HG03139 (cell line): ENCODE measurements at regions not wholly inside any gene's neighbourhood (a gene's known extent, or its start where the extent isn't known, plus 50 kb on each side); places are given as distances from the start of the nearest gene placed in this dataset.
"Not testable (repeated sequence)": the region's sequence is repeated elsewhere in the genome, so short reads cannot be mapped to it uniquely, and the experiment has no call there.

ENCODE experiments used
- ATAC-seq: cut with Tn5 transposase; IDR thresholded peaks from one replicate; pipeline ENCODE4 v1.9.1; 2021; ENCODE audit not compliant: unreplicated experiment

DNA sequence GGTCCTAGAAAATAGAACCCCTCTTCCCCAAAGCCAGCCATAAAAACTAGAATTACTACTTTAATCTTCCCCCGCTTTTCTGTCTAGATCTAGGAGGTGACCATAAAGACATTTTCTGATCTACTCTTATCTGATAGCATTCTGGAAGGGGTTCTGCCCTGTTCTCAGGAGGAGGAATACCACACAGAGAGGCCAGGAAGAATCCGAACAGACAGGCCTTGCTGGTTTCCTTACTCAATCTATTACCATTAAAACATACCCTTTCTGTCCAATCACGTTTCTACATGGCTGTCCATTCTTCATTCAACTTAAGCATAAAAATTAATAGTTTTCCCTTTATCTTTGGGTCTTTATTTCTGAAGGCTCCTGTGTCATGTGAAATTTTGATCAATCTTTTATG, 198.7 kb downstream of the GPAT3 start:
- no peak for ATAC-seq

DNA sequence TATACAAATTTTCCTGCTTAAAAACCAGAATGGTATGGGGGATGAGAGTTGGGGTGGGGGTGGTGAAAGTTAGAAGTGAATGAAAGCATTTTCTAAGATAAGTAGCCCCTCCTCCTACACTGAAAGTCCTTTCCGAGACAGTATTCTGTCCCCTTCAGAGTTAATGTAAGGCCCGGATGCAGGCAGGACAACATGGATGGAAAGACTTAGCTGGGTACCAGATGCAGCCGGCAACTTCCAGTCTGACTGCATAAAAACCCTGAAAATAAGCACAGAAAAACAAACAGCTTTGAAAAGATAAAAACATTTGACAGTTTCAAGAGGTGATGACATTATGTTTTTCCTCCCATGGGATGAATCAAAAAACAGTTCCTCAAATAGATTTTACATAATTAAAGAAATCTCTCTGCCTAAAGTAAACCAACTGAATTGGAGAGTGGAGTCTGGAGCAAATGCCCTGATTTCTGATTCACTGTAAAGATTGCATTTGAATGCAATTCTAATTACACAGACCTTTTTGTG, 196.3 kb downstream of the GPAT3 start:
- no peak for ATAC-seq

DNA sequence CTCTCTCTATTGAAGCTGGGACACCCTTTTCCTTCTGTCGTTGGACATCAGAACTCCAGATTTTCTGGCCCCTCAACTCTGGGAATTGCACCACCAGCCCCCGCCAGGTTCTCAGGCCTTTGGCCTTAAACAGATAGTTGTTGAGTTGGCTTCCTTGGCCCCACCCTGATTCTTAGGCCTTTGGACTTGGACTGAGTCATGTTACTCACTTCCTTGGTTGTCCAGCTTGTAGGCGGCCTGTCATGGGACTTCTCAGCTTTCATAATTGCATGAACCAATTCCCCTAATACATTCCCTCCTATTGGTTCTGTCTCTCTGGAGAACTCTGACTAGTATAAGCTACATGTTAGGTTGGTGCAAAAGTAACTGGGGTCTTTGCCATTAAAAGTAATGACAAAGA, 195.7 kb downstream of the GPAT3 start:
- ATAC-seq: no peak

DNA sequence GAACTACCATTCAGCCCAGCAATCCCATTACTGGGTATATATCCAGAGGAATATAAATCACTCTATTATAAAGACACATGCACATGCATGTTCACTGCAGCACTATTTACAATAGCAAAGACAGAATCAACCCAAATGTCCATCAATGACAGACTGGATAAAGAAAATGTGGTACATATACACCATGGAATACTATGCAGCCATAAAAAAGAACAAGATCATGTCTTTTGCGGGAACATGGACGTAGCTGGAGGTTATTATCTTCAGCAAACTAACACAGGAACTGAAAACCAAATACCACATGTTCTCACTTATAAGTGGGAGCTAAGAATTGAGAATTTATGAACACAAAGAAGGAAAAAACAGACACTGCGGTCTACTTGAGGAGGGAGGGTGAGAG, 195.1 kb downstream of the GPAT3 start:
- not testable (repeated sequence) for ATAC-seq

DNA sequence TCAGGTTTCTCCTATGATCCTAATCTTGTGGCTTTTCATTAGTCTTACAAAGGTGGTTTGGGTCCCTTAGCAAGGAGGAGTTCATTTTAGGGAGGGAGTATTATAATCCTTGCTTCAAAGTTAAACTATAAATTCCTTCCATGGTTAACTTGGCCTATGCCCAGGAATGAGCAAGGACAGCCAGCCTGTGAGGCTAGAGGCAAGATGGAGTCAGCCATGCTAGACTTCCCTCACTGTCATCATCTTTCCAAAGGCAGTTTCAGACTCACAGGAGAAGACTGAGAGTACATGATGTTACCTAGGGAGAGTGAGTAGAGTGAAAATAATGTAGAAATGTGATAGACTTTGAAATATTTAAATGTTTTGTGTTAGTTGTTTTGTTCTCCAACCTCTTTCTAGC, 192.3 kb downstream of the GPAT3 start:
- ATAC-seq: no peak

DNA sequence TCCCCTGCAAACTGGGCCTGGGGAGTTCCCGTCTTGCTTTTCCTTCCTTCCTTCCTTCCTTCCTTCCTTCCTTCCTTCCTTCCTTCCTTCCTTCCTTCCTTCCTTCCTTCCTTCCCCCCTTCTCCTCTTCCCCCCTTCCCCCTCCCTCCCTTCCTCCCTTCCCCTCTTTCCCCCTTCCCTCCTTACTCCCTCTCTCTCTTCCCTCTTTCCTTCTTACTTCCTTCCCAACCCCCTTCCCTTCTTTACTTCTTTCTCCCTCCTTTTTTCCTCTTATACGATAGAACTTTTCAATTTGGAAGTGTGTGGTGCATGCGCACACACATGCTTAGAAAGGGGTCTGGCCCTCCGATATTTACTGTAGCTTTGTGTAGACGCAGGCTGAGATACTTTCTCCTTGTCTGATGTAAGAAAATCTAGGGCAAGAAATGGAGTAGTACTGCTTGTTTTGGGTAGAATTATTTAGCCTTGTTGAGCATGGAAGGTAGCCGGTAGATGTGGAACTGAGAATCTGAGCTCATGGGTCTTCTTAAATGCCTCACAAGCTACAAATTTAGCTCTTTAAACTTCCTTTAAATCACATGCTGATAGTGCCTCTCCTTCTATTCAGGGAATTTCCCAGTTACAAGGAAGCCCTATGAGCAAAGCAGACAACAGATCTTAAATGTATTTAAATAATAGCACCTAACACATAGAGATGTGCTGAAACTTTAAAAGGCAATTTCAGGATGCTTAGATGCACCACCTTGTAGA, 189.6 kb downstream of the GPAT3 start:
- no peak for ATAC-seq

DNA sequence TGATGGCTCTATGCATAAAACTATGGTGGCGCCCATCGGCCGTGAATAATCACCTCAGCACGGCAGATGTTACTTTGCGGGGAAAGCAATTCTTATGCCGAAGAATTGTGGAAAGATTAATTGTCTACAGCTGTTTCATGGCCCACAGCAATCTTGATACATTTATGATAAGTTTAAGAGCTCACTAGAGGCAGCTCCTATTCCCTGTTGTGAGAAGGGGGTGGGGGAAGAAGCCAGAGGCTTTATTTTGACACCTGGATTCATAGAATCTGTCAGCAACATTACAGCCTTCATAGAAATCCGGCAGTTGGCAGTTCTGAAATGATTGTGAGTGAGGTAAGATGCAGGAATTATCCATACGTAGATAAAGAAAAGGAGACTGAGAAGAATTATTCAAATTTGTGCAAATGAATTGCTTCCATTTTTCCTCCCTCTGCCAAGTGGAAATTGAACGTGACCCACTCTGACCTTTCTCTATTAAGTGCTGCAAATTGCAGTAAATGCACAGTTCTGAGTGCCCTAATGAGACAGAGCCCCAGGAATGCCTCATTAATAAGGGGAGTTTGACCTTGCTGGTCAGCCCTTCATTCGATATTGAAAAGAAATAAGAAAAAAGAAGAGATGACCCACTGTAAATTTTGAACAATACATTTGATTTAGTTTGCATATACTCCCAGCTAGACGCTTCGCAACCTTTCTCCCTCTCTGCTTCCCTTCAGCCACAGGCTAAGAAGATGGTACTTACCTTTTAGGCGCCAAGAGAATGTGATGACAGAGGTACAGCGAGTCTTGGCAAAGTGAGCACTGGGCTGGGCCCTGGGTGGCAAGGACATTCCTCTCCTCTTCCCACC, 188.8 kb downstream of the GPAT3 start:
- no peak for ATAC-seq

DNA sequence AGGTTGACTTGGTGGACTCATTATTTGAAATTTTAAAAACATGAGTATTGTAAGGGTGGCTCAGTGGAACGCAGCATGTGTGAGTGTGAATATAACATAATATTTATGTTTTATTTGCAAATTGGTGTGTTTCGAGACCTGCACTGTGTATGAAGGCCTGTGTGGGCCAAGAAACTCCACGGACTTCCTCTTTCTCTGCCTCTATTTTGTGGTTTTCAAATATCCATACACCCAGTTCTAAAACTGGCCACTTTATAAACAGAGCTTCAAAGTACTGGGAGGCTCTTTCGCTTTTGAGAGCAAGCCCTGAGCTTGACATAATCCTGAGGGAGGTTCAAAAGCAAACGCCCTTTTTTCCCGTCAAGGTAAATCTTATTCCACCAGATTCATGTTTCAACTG, 187.7 kb downstream of the GPAT3 start:
- no peak for ATAC-seq

DNA sequence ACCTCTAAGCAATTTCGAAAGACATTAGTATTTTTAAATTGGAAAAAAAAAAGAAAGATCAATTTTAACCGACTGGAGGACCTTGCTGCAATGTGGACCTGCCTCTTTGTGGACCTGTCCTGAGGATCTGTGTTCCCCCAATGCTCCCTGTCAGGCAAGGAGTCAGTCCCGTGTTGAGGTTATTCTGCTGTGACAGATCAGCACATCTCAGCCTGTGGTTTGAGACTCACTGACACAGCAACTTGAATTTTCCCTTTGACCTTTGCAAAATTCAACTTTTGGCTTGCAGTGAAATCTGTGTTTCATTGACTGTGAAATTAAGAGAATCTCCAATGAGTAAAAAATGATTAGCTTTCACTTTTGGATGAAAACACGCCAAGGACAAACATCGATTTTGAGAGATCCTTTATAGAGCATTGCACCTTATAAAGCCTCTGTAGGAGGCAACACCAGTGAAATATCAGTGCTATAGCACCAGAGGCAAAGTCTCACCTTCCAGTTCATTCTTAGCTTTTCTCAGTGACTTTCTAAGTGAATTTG, 186.9 kb downstream of the GPAT3 start:
- ATAC-seq: no peak

DNA sequence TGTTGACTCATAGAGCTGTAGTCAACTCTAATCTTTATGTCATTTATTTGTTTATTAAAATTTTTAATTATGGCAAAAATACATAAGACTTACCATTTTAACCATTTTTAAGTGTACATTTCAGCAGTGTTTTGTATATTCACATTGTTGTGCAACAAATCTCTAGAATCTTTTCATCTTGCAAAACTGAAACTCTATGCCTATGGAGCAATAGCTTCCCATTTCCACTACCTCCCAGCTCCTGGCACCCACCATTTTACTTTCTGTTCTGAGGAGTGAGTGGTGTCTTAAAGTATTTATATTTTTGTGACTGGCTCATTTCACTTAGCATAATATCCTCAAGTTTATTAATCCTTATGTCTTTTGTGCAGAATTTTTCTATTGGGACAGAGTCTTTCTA, 181.0 kb downstream of the GPAT3 start:
- no peak for ATAC-seq

DNA sequence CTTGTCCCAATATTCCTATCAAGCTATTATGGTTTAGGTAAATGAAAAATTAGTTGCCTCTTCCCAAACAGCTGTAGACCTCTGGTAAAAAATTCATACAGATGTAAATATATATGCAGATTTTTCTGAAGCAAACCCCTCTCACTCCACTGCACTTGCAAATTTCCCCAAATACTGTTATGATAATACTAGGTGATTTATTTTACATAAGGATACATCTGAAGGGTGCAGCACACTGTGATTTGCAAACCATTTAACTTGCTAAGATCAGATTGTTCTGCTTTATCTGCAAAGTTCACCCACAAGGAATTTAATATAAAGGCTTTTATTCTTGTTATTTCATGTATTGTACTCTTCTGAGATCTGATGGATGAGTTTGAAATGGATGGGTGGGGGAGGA, 177.0 kb downstream of the GPAT3 start:
- no peak for ATAC-seq

DNA sequence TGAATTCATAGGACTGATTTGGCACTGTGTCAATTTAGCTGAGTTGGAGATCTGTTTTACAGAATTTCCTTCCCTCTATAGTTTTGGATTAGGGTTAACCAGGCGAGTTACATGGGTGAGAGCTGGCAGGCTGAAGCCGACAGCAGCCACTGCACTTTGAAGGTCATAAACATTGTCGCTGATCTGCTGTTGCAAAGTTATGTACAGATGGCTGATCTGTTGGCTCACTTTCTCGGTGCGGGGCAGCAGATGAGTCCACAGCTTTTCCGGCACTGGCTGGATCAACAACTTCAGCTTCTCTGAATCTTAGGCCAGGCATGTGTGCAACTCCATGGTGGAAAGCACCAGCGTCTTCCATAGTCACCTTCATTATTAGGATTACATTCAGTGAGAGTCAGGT, 173.7 kb downstream of the GPAT3 start:
- ATAC-seq: no peak

DNA sequence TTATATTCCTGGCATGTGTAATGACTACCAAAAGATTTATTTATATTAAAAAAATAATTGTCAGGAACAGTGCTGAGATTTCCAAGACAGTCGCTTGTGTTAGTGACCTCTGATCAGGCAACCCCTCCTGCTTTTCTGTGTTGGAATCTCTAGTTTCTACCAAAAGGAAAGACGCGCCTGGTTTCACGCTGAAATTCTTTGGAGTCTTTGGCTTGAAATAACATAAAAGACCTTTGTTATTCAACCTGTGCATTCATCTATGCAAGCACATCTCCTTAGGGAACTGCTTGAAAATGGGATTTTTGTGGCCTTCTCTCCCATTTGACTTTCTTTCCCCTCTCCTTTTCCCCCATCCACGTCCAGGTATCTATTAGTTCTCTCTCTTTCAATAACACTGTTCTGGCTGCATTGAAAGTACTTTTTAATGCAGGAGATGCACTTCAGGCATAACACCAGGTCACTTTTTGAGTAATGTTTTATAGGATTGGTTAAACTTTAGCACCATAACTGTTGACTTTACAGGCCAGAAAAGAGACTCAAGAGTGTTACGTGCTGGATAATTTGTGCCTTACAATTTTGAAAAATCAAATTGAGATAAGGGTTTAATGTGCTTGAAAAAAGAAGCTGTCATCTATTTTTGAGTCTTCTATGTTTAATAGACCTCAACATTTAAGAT, 172.7 kb downstream of the GPAT3 start:
- no peak for ATAC-seq

DNA sequence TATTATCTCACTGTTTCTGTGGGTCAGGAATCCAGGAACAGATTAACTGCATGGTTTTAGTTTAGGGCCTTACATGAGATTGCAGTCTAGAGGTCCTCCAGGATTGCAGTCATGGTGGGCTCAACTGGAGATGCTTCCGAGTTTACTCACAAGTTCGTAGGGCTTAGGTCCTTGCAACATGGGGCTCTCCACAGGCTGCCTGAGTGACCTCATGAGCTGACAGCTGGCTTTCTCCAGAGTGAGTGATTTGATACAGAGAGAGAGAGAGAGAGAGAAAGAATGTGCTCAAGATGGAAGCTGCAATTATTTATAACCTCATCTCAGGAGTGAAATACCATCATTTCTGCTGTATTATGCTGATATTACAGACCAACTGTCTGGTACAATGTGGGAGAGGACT, 168.9 kb downstream of the GPAT3 start:
- ATAC-seq: no peak

DNA sequence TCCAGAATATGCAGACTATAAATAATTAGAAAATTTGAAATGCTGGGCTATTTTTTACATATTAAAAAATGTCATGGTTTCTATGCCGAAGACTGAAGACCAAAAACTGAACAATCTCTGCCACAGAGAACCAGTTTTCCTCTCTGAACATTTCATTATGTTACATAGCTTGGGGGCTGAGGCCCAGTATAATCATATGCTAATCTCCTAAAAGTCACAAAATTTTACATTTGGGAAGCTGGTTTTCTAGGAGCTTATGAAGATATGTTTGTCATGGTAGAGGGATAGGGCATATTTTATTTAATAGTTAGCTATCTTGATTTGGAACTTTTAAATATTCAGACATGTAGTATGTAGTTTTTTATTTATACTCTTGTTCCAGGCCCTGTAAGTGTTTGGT, 167.8 kb downstream of the GPAT3 start:
- ATAC-seq: no peak

DNA sequence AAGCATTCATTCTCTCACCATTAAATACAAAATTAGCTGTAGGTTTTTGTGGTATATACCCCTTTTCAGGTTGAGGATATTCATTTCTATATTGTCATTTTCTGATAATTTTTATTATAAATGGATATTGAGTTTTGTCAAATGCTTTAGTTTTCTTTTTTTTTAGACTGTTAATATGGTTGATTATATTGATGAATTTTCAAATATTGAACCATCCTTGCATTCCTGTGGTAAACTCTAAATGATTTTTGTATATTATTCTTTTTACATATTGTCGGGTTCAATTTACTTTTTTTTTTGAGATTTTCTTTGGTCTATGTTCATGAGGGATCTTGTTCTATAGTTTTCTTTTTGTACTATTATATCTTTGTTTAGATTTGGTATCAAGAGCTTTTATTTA, 165.1 kb downstream of the GPAT3 start:
- no peak for ATAC-seq

DNA sequence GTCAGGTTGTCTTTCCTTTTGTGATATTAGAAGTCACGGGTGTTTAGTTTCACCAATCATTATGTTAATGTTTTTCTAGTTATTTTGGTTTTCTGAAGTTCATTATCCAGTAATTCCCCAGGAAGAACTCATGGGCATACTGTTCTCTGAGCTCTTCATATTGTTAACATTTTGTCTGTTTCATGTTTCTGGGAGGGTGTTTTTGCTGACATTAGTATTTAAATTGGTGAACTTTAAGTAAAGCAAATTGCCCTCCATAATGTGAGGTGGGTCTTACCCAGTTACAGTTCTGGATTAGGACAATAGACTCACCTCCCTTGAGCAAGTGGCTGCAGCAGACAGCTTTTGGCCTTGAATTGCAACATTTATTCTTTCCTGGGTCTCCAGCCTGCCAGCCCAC, 163.4 kb downstream of the GPAT3 start:
- no peak for ATAC-seq

DNA sequence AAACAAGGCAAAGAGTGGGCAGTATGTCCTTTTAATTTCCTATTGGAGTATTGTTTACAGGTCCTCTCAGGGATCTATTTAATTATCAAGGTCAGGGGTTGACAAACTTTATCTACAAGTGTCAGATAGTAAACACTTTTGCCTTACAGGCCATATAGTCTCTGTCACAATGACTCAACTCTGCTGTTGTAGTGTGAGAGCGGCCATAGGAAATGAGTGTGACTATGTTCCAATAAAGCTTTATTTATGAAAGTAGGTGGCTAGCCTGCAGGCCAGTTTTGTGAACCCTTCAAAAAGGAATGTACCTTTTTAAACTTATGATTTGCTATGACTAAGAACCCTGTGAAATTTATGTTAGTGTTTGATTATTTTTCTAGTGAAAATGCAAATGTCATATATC, 156.1 kb downstream of the GPAT3 start:
- no peak for ATAC-seq

DNA sequence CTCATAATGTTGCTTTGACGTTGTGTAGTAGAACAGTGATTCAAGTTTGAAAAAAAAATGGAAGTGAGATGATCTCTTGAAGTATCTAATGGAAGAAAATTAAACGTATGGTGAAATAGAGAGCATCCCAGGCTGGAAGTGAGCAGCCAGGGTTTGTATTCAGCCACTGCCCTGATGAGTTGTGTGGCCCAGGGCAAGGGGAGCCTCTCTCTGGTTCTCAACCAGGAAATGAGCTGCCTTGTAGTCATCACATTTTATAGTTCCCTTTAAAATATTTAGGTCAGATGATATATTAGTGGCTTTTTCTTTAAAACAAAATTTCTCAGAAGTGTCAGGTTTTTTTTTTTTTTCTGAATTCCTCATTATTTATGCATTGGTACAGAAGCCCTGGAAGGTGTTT, 150.3 kb downstream of the GPAT3 start:
- no peak for ATAC-seq

DNA sequence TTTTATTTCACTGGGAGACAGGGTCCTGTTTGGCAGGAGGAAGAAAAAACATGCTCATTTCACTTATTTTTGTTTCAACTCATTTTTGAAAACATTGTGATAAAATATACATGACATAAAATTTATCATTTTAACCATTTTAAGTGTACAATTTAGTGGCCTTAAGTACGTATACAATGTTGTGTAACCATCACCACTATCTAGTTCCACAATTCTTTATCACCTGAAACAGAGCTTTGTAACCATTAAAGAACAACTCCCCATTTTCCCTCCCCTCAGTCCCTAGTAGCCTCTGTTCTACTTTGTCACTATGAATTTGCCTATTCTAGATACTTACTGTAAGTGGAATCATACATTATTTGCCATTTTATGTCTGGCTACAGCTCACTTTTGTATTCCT, 143.8 kb downstream of the GPAT3 start:
- ATAC-seq: no peak

DNA sequence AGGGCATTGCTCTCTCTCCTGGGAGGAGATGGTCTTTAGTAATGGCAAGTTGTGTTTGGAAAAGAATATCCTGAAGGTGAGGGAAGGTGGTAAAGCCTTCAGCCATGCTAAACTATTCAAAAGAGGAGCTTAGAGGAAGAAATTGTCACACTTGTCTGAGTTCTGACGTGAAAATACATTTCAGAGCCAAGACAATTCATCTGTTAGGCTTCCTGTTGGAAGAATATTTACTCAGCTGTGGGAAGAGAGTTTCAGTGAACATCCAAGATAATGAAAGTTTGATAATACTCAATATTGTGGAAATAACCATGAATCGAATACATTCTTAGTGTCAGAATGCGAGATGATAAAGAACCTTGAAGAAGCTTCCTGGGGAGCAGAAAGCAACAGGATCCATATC, 143.3 kb downstream of the GPAT3 start:
- no peak for ATAC-seq
